Trophoblast cell (in vitro differentiated cells and primary cell): ENCODE measurements at regions not wholly inside any gene's neighbourhood (a gene's known extent, or its start where the extent isn't known, plus 50 kb on each side); places are given as distances from the start of the nearest gene placed in this dataset.
"Not testable (repeated sequence)": the region's sequence is repeated elsewhere in the genome, so short reads cannot be mapped to it uniquely, and the experiment has no call there.

Experiments
- DNase-seq, 2 donors: peaks; one replicate each; pipeline ENCODE4 v3.0.0-alpha.2; 2016
- H2AFZ ChIP-seq: 2 replicates; pipeline ENCODE4 v1.6.1; 2013; ENCODE audit warnings: low read length, moderate library complexity, mild to moderate bottlenecking; ENCODE audit not compliant: insufficient read depth, poor library complexity
- H2AK5ac ChIP-seq: 2 replicates; pipeline ENCODE4 v1.6.1; 2013; ENCODE audit warnings: mild to moderate bottlenecking, low read length
- H2BK120ac ChIP-seq: 2 replicates; pipeline ENCODE4 v1.6.1; 2013; ENCODE audit warnings: low read length, mild to moderate bottlenecking, moderate library complexity; ENCODE audit not compliant: insufficient read depth, poor library complexity
- H2BK12ac ChIP-seq: 2 replicates; pipeline ENCODE4 v1.6.1; 2013; ENCODE audit warnings: mild to moderate bottlenecking, low read length, moderate library complexity
- H2BK5ac ChIP-seq: 2 replicates; pipeline ENCODE4 v1.6.1; 2013; ENCODE audit warnings: low read length, low read depth, moderate library complexity, mild to moderate bottlenecking; ENCODE audit not compliant: poor library complexity
- H3K14ac ChIP-seq: 2 replicates; pipeline ENCODE4 v1.6.1; 2013; ENCODE audit warnings: mild to moderate bottlenecking, low read length
- H3K18ac ChIP-seq: 2 replicates; pipeline ENCODE4 v1.6.1; 2013; ENCODE audit warnings: mild to moderate bottlenecking, low read length
- H3K23ac ChIP-seq: 2 replicates; pipeline ENCODE4 v1.6.1; 2013; ENCODE audit warnings: low read length
- H3K27ac ChIP-seq: 2 replicates; pipeline ENCODE4 v1.5.1; 2013; ENCODE audit warnings: low read depth, mild to moderate bottlenecking, inconsistent platforms, low read length, moderate library complexity
- H3K27me3 ChIP-seq: 2 replicates; pipeline ENCODE4 v1.6.1; 2013; ENCODE audit warnings: inconsistent platforms, mild to moderate bottlenecking, low read length, moderate library complexity; ENCODE audit not compliant: insufficient read depth
- H3K36me3 ChIP-seq, 2 experiments: 1 replicate in 1 of 2; 2 replicates in 1 of 2; pipeline ENCODE4 v1.6.1; 2013; ENCODE audit warnings: low read length in 2 of 2, mild to moderate bottlenecking in 2 of 2, moderate library complexity in 1 of 2; ENCODE audit not compliant: insufficient read depth in 2 of 2, control insufficient read depth in 1 of 2
- H3K4ac ChIP-seq: 2 replicates; pipeline ENCODE4 v1.6.1; 2013; ENCODE audit warnings: low read depth, mild to moderate bottlenecking, low read length, moderate library complexity
- H3K4me1 ChIP-seq, 2 experiments: 1 replicate in 1 of 2; 2 replicates in 1 of 2; pipeline ENCODE4 v1.6.1; 2013; ENCODE audit warnings: low read length in 2 of 2, mild to moderate bottlenecking in 2 of 2, moderate library complexity in 1 of 2; ENCODE audit not compliant: insufficient read depth in 2 of 2, control insufficient read depth in 1 of 2
- H3K4me2 ChIP-seq: 2 replicates; pipeline ENCODE4 v1.6.1; 2013; ENCODE audit warnings: inconsistent platforms, mild to moderate bottlenecking, low read length, moderate library complexity
- H3K4me3 ChIP-seq: 2 replicates; pipeline ENCODE4 v1.5.1; 2013; ENCODE audit warnings: mild to moderate bottlenecking, low read depth, low read length, inconsistent platforms
- H3K79me1 ChIP-seq: one replicate; pipeline ENCODE4 v1.6.1; 2013; ENCODE audit warnings: low read length
- H3K79me2 ChIP-seq: 2 replicates; pipeline ENCODE4 v1.6.1; 2013; ENCODE audit warnings: low read length, mild to moderate bottlenecking; ENCODE audit not compliant: control insufficient read depth, insufficient read depth, poor library complexity
- H3K9ac ChIP-seq: 2 replicates; pipeline ENCODE4 v1.6.1; 2013; ENCODE audit warnings: mild to moderate bottlenecking, low read length
- H3K9me3 ChIP-seq: 2 replicates; pipeline ENCODE4 v1.6.1; 2013; ENCODE audit warnings: low read depth, mild to moderate bottlenecking, control low read depth, inconsistent platforms, low read length; ENCODE audit not compliant: insufficient read depth
- H4K12ac ChIP-seq: 2 replicates; pipeline ENCODE4 v1.6.1; 2013; ENCODE audit warnings: low read depth, mild to moderate bottlenecking, low read length, moderate library complexity
- H4K8ac ChIP-seq: 2 replicates; pipeline ENCODE4 v1.6.1; 2013; ENCODE audit warnings: low read depth, mild to moderate bottlenecking, low read length, moderate library complexity
- H4K91ac ChIP-seq: one replicate; pipeline ENCODE4 v1.6.1; 2013; ENCODE audit warnings: low read depth, mild to moderate bottlenecking, low read length, moderate library complexity
- WGBS: extraction: QIAGEN DNeasy Blood & Tissue Kit; methylation state at CpG from one replicate; pipeline ENCODE4 v1.1.7; 2013; ENCODE audit warnings: missing lambda C conversion rate; ENCODE audit not compliant: insufficient read length, insufficient coverage; ENCODE audit errors: extremely low coverage; 5-methylcytosine and 5-hydroxymethylcytosine counted together

DNA sequence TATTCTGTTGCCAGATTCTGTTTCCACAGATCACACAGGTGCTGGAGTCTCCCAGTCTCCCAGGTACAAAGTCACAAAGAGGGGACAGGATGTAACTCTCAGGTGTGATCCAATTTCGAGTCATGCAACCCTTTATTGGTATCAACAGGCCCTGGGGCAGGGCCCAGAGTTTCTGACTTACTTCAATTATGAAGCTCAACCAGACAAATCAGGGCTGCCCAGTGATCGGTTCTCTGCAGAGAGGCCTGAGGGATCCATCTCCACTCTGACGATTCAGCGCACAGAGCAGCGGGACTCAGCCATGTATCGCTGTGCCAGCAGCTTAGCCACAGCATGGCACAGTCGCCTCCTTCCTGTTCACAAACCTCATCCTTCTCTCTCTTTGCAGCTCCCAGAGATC lies 237.5 kb upstream of the PRSS1 start:
- WGBS, result no CpG with 5 or more reads among the region's 7 CpGs

GRCh38 chr7:142511374-142511773 lies 237.9 kb upstream of the PRSS1 start:
- H3K4me1 ChIP-seq, result peaks cover 17 to 18% of the 10 kb centered on the region in 2 experiments
- H4K91ac ChIP-seq, result no peak overlapping the region
- no CpG with 5 or more reads among the region's 3 CpGs for WGBS

More for the DNA sequence above, 237.5 kb upstream of the PRSS1 start:
- no peaks in the 10 kb centered on the region for H3K27me3 ChIP-seq
- H4K8ac ChIP-seq, result no peak overlapping the region
- peaks cover 4% of the 10 kb centered on the region for H3K9me3 ChIP-seq
- H3K4me3 ChIP-seq, result no peak overlapping the region
- H4K91ac ChIP-seq, result no peak overlapping the region
- no peak overlapping the region for H2BK120ac ChIP-seq
- H3K79me2 ChIP-seq, result no peaks in the 10 kb centered on the region
- H3K4me2 ChIP-seq, result no peak overlapping the region
- no peak overlapping the region for H3K27ac ChIP-seq
- H3K4me1 ChIP-seq, result peaks cover 15 to 16% of the 10 kb centered on the region in 2 experiments
- no peak overlapping the region for H3K9ac ChIP-seq
- no peak overlapping the region for H3K14ac ChIP-seq
- no peak for DNase-seq
- peaks cover 9% of the 10 kb centered on the region for H3K79me1 ChIP-seq
- H2BK5ac ChIP-seq, result no peak overlapping the region
- H3K23ac ChIP-seq, result no peak overlapping the region
- no peaks in the 10 kb centered on the region for H3K36me3 ChIP-seq
- no peak overlapping the region for H3K18ac ChIP-seq
- no peak overlapping the region for H2AFZ ChIP-seq
- H3K4ac ChIP-seq, result no peak overlapping the region
- no peak overlapping the region for H4K12ac ChIP-seq
- no peak overlapping the region for H2BK12ac ChIP-seq
- no peak overlapping the region for H2AK5ac ChIP-seq

DNA sequence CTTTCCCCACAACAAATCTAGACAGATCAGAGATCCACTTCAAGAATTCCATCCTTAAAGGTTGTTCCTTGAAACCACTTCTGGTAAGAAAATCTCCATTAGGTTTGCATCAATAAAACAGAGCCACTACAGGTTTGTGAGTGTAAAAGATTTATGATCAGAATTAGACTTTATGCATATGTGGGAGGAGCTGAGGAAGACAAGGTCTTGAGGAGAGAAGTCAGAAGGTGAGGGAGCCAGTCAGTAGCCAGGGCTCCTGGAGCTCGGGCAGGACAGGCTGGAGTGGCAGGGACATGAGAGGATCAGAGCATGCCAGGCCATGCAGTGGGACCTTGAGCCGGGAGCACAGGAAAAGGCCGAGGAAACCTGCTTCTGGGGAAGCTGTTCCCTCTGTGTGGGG lies 240.0 kb upstream of the PRSS1 start:
- not testable (repeated sequence) for H2AK5ac ChIP-seq, H3K4me2 ChIP-seq, H3K14ac ChIP-seq, H3K4me3 ChIP-seq, H3K9ac ChIP-seq, H2BK120ac ChIP-seq, H3K79me1 ChIP-seq, H4K12ac ChIP-seq, H3K23ac ChIP-seq, H4K8ac ChIP-seq, H3K4ac ChIP-seq, H2BK5ac ChIP-seq, H2AFZ ChIP-seq, H3K18ac ChIP-seq, H3K36me3 ChIP-seq, H3K27ac ChIP-seq, H3K27me3 ChIP-seq, H3K79me2 ChIP-seq, DNase-seq, H3K9me3 ChIP-seq
- WGBS, result no CpG with 5 or more reads among the region's 3 CpGs
- Histone ChIP-seq H4K91ac (peak overlapping the region; percentile 42), H3K4me1 (peaks cover 17% of the 10 kb centered on the region in 2 experiments), H2BK12ac (peak overlapping the region; percentile 51)

More at GRCh38 chr7:142511374-142511773, 237.9 kb upstream of the PRSS1 start:
- no peak for DNase-seq
- Histone ChIP-seq H3K18ac (no peak overlapping the region), H3K4ac (no peak overlapping the region), H2BK120ac (no peak overlapping the region), H3K36me3 (no peaks in the 10 kb centered on the region), H4K8ac (no peak overlapping the region), H3K27me3 (no peaks in the 10 kb centered on the region), H3K4me2 (no peak overlapping the region), H3K4me3 (no peak overlapping the region), H3K79me1 (peaks cover 9% of the 10 kb centered on the region), H2BK12ac (no peak overlapping the region), H3K9me3 (peaks cover 4% of the 10 kb centered on the region), H4K12ac (no peak overlapping the region), H2AFZ (no peak overlapping the region), H3K79me2 (no peaks in the 10 kb centered on the region), H2AK5ac (no peak overlapping the region), H3K23ac (no peak overlapping the region), H2BK5ac (no peak overlapping the region), H3K27ac (no peak overlapping the region), H3K14ac (no peak overlapping the region), H3K9ac (no peak overlapping the region)

- Histone ChIP-seq H3K23ac (no peak overlapping the region), H2AFZ (no peak overlapping the region), H2BK5ac (peak overlapping the region; percentile 8), H3K36me3 (no peaks in the 10 kb centered on the region), H3K79me1 (peaks cover 7% of the 10 kb centered on the region), H2BK12ac (no peak overlapping the region), H2AK5ac (no peak overlapping the region), H3K79me2 (no peaks in the 10 kb centered on the region), H3K4ac (no peak overlapping the region), H3K27ac (no peak overlapping the region), H3K4me2 (no peak overlapping the region), H3K18ac (no peak overlapping the region), H4K91ac (no peak overlapping the region), H3K27me3 (no peaks in the 10 kb centered on the region), H3K4me3 (no peak overlapping the region), H4K12ac (no peak overlapping the region), H2BK120ac (no peak overlapping the region), H3K4me1 (peaks cover 16 to 17% of the 10 kb centered on the region in 2 experiments), H4K8ac (no peak overlapping the region), H3K9me3 (peaks cover 4% of the 10 kb centered on the region), H3K14ac (no peak overlapping the region), H3K9ac (no peak overlapping the region)
- DNase-seq, result peak; percentile 77 to 85
- WGBS, result no CpG with 5 or more reads among the region's 4 CpGs
Measured at GRCh38 chr7:142508251-142508650, 241.0 kb upstream of the PRSS1 start.
